Neural cell (in vitro differentiated cells): ENCODE measurements at regions not wholly inside any gene's neighbourhood (a gene's known extent, or its start where the extent isn't known, plus 50 kb on each side); places are given as distances from the start of the nearest gene placed in this dataset.

Experiments used
- H2AFZ ChIP-seq: fragments of 200-600, 300-800 bp; sonication (generic), shearing (Covaris generic); 2 replicates; pipeline ENCODE4 v1.6.0; 2014; ENCODE audit warnings: low read depth, mild to moderate bottlenecking, antibody characterized with exemption, low read length, moderate library complexity
- H3F3A ChIP-seq: fragments of 200-600 bp; shearing (Covaris generic); 2 replicates; pipeline ENCODE4 v1.6.1; 2016; ENCODE audit warnings: mild to moderate bottlenecking, moderate library complexity, mixed read lengths, antibody characterized with exemption, low read length; ENCODE audit not compliant: insufficient read depth, poor library complexity, severe bottlenecking
- H3K27ac ChIP-seq: fragments of 200-600, 300-800 bp; sonication (generic), shearing (Covaris generic); 2 replicates; pipeline ENCODE4 v1.5.1; 2014; ENCODE audit warnings: mild to moderate bottlenecking, low read length, moderate library complexity
- H3K27me3 ChIP-seq: fragments of 300-800, 200-600 bp; sonication (generic), shearing (Covaris generic); 2 replicates; pipeline ENCODE4 v1.6.0; 2014; ENCODE audit warnings: mild to moderate bottlenecking, low read depth, low read length, moderate library complexity; ENCODE audit not compliant: insufficient read depth
- H3K36me3 ChIP-seq: fragments of 300-800, 200-600 bp; sonication (generic), shearing (Covaris generic); 2 replicates; pipeline ENCODE4 v1.5.1; 2014; ENCODE audit warnings: mild to moderate bottlenecking, antibody characterized with exemption, low read length, moderate library complexity; ENCODE audit not compliant: insufficient read depth
- H3K4me2 ChIP-seq: fragments of 300-800, 200-600 bp; sonication (generic), shearing (Covaris generic); 2 replicates; pipeline ENCODE4 v1.6.0; 2014; ENCODE audit warnings: mild to moderate bottlenecking, low read length
- H3K4me3 ChIP-seq: fragments of 300-800, 200-600 bp; sonication (generic), shearing (Covaris generic); 2 replicates; pipeline ENCODE4 v1.5.1; 2014; ENCODE audit warnings: mild to moderate bottlenecking, low read length, moderate library complexity
- H3K79me2 ChIP-seq: fragments of 200-600 bp; shearing (Covaris generic); replicated peaks from 2 replicates; pipeline ENCODE4 v1.6.0; 2014; ENCODE audit warnings: mild to moderate bottlenecking, low read length, moderate library complexity; ENCODE audit not compliant: insufficient read depth
- H3K9ac ChIP-seq: fragments of 300-800, 200-600 bp; sonication (generic), shearing (Covaris generic); 2 replicates; pipeline ENCODE4 v1.6.1; 2016; ENCODE audit warnings: mild to moderate bottlenecking, low read length, mixed read lengths
- H3K9me2 ChIP-seq: fragments of 200-600 bp; shearing (Covaris generic); 2 replicates; pipeline ENCODE4 v1.6.1; 2016; ENCODE audit warnings: mild to moderate bottlenecking, low read length, mixed read lengths; ENCODE audit not compliant: insufficient read depth
- H3K9me3 ChIP-seq: fragments of 200-600, 300-800 bp; sonication (generic), shearing (Covaris generic); 2 replicates; pipeline ENCODE4 v1.6.1; 2016; ENCODE audit warnings: mild to moderate bottlenecking, mixed run types, low read length, moderate library complexity, mixed read lengths
- H4K20me1 ChIP-seq: fragments of 200-600 bp; shearing (Covaris generic); 2 replicates; pipeline ENCODE4 v1.6.1; 2016; ENCODE audit warnings: mild to moderate bottlenecking, mixed run types; ENCODE audit not compliant: insufficient read depth
- CTCF ChIP-seq: fragments of 450-650 bp; IDR thresholded peaks from 2 replicates; pipeline ENCODE4 v1.5.1; 2014; ENCODE audit warnings: antibody characterized with exemption, mild to moderate bottlenecking, moderate library complexity; ENCODE audit not compliant: poor library complexity, severe bottlenecking
- EP300 ChIP-seq: fragments of 450-650 bp; conservative IDR thresholded peaks from 2 replicates; pipeline ENCODE4 v1.6.1; 2014; ENCODE audit warnings: antibody characterized with exemption, mild to moderate bottlenecking, moderate library complexity; ENCODE audit not compliant: poor library complexity, severe bottlenecking
- EZH2 ChIP-seq: fragments of 200-600, 300-800 bp; shearing (Covaris generic), sonication (generic); IDR thresholded peaks from 2 replicates; pipeline ENCODE4 v1.6.1; 2014; ENCODE audit warnings: antibody characterized with exemption, low read length, borderline replicate concordance, mild to moderate bottlenecking; ENCODE audit not compliant: insufficient read depth, poor library complexity, severe bottlenecking
- MXI1 ChIP-seq: fragments of 450-650 bp; conservative IDR thresholded peaks from 2 replicates; pipeline ENCODE4 v1.6.1; 2014; ENCODE audit warnings: antibody characterized with exemption, mild to moderate bottlenecking; ENCODE audit not compliant: poor library complexity, severe bottlenecking
- POLR2AphosphoS5 ChIP-seq: IDR thresholded peaks from 2 replicates; pipeline ENCODE4 v1.6.1; 2012
- RAD21 ChIP-seq: fragments of 450-650 bp; conservative IDR thresholded peaks from 2 replicates; pipeline ENCODE4 v1.6.1; 2014; ENCODE audit warnings: antibody characterized with exemption, mild to moderate bottlenecking, moderate library complexity
- REST ChIP-seq: IDR thresholded peaks from 2 replicates; pipeline ENCODE4 v1.6.1; 2012; ENCODE audit warnings: borderline replicate concordance
- SMC3 ChIP-seq: fragments of 450-650 bp; conservative IDR thresholded peaks from 2 replicates; pipeline ENCODE4 v1.6.1; 2014; ENCODE audit warnings: antibody characterized with exemption, mild to moderate bottlenecking, moderate library complexity; ENCODE audit not compliant: poor library complexity
- TAF1 ChIP-seq: IDR thresholded peaks from 2 replicates; pipeline ENCODE4 v1.6.1; 2012; ENCODE audit warnings: low read depth

- Histone ChIP-seq H4K20me1 (no peaks in the 10 kb centered on the region), H3K36me3 (no peaks in the 10 kb centered on the region), H3F3A (no peaks in the 10 kb centered on the region), H3K27me3 (no peaks in the 10 kb centered on the region), H3K27ac (no peak overlapping the region), H3K9me2 (no peaks in the 10 kb centered on the region), H3K4me2 (no peak overlapping the region), H3K9ac (no peak overlapping the region), H3K9me3 (no peaks in the 10 kb centered on the region), H2AFZ (no peak overlapping the region), H3K4me3 (no peak overlapping the region), H3K79me2 (no peaks in the 10 kb centered on the region)
- TF ChIP-seq SMC3 (no peak), REST (no peak), EZH2 (no peak), CTCF (no peak), POLR2AphosphoS5 (no peak), RAD21 (no peak), EP300 (no peak), TAF1 (no peak), MXI1 (no peak)
Measured at GRCh38 chr3:74709951-74710350, 95.5 kb upstream of the CNTN3 start.

- H3K9me2 ChIP-seq = no peaks in the 10 kb centered on the region
- no peaks in the 10 kb centered on the region for H4K20me1 ChIP-seq
- H3K4me3 ChIP-seq = no peak overlapping the region
- H3K27me3 ChIP-seq = no peaks in the 10 kb centered on the region
- no peaks in the 10 kb centered on the region for H3K79me2 ChIP-seq
- no peaks in the 10 kb centered on the region for H3K36me3 ChIP-seq
- no peak overlapping the region for H3K4me2 ChIP-seq
- H2AFZ ChIP-seq = no peak overlapping the region
- no peak overlapping the region for H3K27ac ChIP-seq
- no peaks in the 10 kb centered on the region for H3F3A ChIP-seq
- H3K9me3 ChIP-seq = no peaks in the 10 kb centered on the region
- no peak overlapping the region for H3K9ac ChIP-seq
- TF ChIP-seq CTCF = no peak
- TF ChIP-seq MXI1 = no peak
- TF ChIP-seq REST = no peak
- no peak for TF ChIP-seq POLR2AphosphoS5
- TF ChIP-seq EP300 = no peak
- TF ChIP-seq RAD21 = no peak
- no peak for TF ChIP-seq SMC3
- no peak for TF ChIP-seq TAF1
- no peak for TF ChIP-seq EZH2
Measured at GRCh38 chr3:74693696-74694393, 79.4 kb upstream of the CNTN3 start.
